ENCODE measurements at regions not wholly inside any gene's neighbourhood (a gene's known extent, or its start where the extent isn't known, plus 50 kb on each side); places are given as distances from the start of the nearest gene placed in this dataset.

DNA sequence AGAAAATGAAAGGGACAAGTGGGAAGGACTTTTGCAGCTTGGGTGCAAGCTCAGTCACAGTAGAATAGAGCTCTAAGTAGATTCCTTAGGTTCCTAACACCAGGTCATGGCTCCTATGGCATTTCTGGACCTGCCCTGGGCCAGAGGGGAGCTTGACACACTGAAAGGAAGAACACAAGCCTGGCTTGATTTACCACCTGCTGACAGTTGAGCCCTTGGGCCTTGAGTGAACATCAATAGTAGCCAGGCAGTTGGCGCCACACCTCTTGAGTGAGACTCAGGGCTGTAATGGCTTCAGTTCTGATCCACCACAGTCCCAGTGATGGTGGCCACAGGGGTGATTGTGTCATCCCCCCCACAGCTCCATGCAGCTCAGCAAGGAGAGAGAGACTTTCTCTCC, 221.9 kb upstream of the PCDH17 start:
- no peak for DNase-seq (ENCODE audit: extremely low spot score)
- ChIA-PET POLR2A (no interaction called here), CTCF (no interaction called here)
- no peak for TF ChIP-seq SP1 (IDR thresholded peaks at IDR 0.05)

GRCh38 chr13:57418067-57418677, 213.4 kb upstream of the PCDH17 start:
- no peak for DNase-seq (ENCODE audit: extremely low spot score)
- TF ChIP-seq ZNF384 (IDR thresholded peaks at IDR 0.05) (no peak), L3MBTL2 (conservative IDR thresholded peaks at IDR 0.05) (no peak)
- POLR2A ChIA-PET: no interaction called here
- CTCF ChIA-PET: no interaction called here

GRCh38 chr13:57424379-57424778, 207.2 kb upstream of the PCDH17 start:
- DNase-seq (ENCODE audit: extremely low spot score): no peak
- TF ChIP-seq TARDBP (IDR thresholded peaks at IDR 0.05): no peak
- TF ChIP-seq FOXK2 (IDR thresholded peaks at IDR 0.05): no peak
- TF ChIP-seq, protein P1, sequence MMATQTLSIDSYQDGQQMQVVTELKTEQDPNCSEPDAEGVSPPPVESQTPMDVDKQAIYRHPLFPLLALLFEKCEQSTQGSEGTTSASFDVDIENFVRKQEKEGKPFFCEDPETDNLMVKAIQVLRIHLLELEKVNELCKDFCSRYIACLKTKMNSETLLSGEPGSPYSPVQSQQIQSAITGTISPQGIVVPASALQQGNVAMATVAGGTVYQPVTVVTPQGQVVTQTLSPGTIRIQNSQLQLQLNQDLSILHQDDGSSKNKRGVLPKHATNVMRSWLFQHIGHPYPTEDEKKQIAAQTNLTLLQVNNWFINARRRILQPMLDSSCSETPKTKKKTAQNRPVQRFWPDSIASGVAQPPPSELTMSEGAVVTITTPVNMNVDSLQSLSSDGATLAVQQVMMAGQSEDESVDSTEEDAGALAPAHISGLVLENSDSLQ (IDR thresholded peaks at IDR 0.05): no peak
- TF ChIP-seq HDGF (IDR thresholded peaks at IDR 0.05; ENCODE audit: borderline replicate concordance): no peak
- CTCF ChIA-PET: no interaction called here
- POLR2A ChIA-PET: no interaction called here

DNA sequence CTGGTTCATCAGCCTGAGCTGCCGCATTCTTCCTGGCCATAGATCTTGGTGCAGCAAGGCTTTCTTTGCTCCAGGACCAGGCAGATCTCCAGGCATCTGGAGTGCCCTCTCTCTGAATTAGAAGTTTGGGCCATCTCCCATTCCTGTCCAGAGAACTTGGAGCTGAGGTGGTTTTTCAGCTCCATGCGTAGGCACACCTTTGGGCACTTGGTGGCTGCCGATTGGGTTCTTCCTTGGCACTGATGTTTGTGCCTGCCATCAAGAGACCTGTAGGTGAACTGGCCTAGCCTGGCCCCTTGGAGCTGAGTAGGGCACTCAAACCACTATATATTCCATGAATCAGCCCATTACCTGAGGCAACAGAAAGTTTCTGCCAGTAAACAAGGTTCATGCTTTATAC, 206.0 kb upstream of the PCDH17 start:
- TF ChIP-seq CTBP1 (IDR thresholded peaks at IDR 0.05; ENCODE audit: borderline replicate concordance) (no peak), LEF1 (IDR thresholded peaks at IDR 0.05; ENCODE audit: borderline replicate concordance) (no peak), FOXK2 (IDR thresholded peaks at IDR 0.05) (no peak), BHLHE40 (IDR thresholded peaks at IDR 0.05; ENCODE audit: borderline replicate concordance) (no peak), TARDBP (IDR thresholded peaks at IDR 0.05) (no peak), L3MBTL2 (conservative IDR thresholded peaks at IDR 0.05) (no peak), ZNF384 (IDR thresholded peaks at IDR 0.05) (no peak), HDGF (IDR thresholded peaks at IDR 0.05; ENCODE audit: borderline replicate concordance) (no peak)
- ChIA-PET CTCF (no interaction called here), POLR2A (no interaction called here)
- no peak for DNase-seq (ENCODE audit: extremely low spot score)

DNA sequence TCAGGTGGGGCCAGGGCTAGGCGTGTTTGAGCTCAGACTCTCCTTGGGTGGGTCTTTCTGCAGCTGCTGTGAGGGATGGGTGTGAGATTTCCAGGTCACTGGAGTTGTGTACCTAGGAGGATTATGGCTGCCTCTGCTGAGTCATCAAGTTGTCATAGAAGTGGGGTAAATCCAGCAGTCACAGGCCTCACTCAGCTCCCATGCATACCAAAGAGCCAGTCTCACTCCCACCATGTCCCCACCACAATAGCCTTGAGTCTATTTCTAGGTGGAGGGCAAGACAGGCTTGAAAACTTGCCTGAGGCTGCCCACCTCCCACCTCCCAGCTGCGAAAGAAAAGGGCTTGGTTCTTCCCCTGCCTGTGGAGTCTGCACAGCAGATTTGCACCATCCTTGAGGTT, 194.0 kb upstream of the PCDH17 start:
- TF ChIP-seq FOXA1 (IDR thresholded peaks at IDR 0.05) (no peak), ZNF384 (IDR thresholded peaks at IDR 0.05) (no peak), ELF4 (IDR thresholded peaks at IDR 0.05) (no peak), ARNT (IDR thresholded peaks at IDR 0.05) (no peak), BHLHE40 (IDR thresholded peaks at IDR 0.05; ENCODE audit: borderline replicate concordance) (no peak), HDGF (IDR thresholded peaks at IDR 0.05; ENCODE audit: borderline replicate concordance) (no peak), FOXK2 (IDR thresholded peaks at IDR 0.05) (no peak), NFRKB (IDR thresholded peaks at IDR 0.05) (no peak), FOXM1 (IDR thresholded peaks at IDR 0.05; ENCODE audit: borderline replicate concordance) (no peak), SP1 (IDR thresholded peaks at IDR 0.05) (no peak), TARDBP (IDR thresholded peaks at IDR 0.05) (no peak)
- POLR2A ChIA-PET: no interaction called here
- no peak for DNase-seq (ENCODE audit: extremely low spot score)

DNA sequence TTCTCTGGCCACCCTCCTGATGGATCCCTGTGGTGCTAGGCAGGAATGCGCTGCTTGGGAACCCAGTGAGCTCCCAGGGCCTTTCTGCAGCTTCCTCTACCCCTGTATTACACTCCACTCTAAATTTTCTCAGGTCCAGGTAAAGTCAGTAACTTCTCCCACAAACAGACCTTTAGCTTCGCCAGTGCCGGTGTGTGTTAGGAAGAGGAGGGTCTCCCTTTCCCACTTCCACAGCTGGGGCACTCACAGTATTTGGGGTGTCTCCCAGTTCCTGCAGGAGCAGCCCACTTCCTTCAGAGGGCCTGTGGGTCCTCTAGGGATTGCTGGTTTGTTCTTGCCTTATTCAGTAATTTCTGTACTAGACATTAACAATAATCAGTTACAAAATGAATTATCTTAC, 193.5 kb upstream of the PCDH17 start:
- CTCF ChIA-PET: no interaction called here
- no peak for DNase-seq (ENCODE audit: extremely low spot score)
- POLR2A ChIA-PET: no interaction called here
- TF ChIP-seq FOXA1 (IDR thresholded peaks at IDR 0.05) (no peak), SP1 (IDR thresholded peaks at IDR 0.05) (no peak), ARNT (IDR thresholded peaks at IDR 0.05) (no peak), TARDBP (IDR thresholded peaks at IDR 0.05) (no peak), NFRKB (IDR thresholded peaks at IDR 0.05) (no peak), CTBP1 (IDR thresholded peaks at IDR 0.05; ENCODE audit: borderline replicate concordance) (no peak), ELF4 (IDR thresholded peaks at IDR 0.05) (no peak), FOXK2 (IDR thresholded peaks at IDR 0.05) (no peak), HDGF (IDR thresholded peaks at IDR 0.05; ENCODE audit: borderline replicate concordance) (no peak), L3MBTL2 (conservative IDR thresholded peaks at IDR 0.05) (no peak), FOXM1 (IDR thresholded peaks at IDR 0.05; ENCODE audit: borderline replicate concordance) (no peak), SUZ12 (IDR thresholded peaks at IDR 0.05) (no peak), BHLHE40 (IDR thresholded peaks at IDR 0.05; ENCODE audit: borderline replicate concordance) (no peak), LEF1 (IDR thresholded peaks at IDR 0.05; ENCODE audit: borderline replicate concordance) (no peak), ZNF384 (IDR thresholded peaks at IDR 0.05) (no peak)
- TF ChIP-seq, protein P1 (IDR thresholded peaks at IDR 0.05): no peak

More for the DNA sequence above, 194.0 kb upstream of the PCDH17 start:
- CTCF ChIA-PET: no interaction called here

DNA sequence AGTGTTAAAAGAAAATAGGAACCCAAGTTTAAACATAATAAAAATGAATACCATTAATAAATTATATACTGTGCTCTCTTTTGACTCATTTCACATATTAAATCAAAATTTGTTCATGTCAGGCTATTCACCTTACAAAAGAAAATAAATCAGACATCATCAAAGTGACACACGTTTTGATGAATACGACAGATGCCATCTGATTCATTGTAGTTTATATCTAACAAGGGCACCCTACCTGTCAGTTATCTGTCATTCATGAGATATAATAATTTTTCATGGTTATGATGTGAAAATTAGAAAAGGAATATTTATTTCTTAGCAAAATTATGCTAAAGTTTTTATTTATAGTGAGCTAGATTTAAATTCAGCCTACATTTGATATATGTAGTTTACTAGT, 188.1 kb upstream of the PCDH17 start:
- ChIA-PET POLR2A (no interaction called here), CTCF (no interaction called here)
- DNase-seq (ENCODE audit: extremely low spot score): no peak
- no peak for TF ChIP-seq SUZ12 (IDR thresholded peaks at IDR 0.05)
- TF ChIP-seq L3MBTL2 (conservative IDR thresholded peaks at IDR 0.05): no peak
- TF ChIP-seq FOXA1 (IDR thresholded peaks at IDR 0.05): no peak
- TF ChIP-seq HDGF (IDR thresholded peaks at IDR 0.05; ENCODE audit: borderline replicate concordance): no peak
- no peak for TF ChIP-seq LEF1 (IDR thresholded peaks at IDR 0.05; ENCODE audit: borderline replicate concordance)
- TF ChIP-seq, protein P1 (IDR thresholded peaks at IDR 0.05): peak; percentile 23; the same call in 1 of the 2 replicates
- no peak for TF ChIP-seq CTBP1 (IDR thresholded peaks at IDR 0.05; ENCODE audit: borderline replicate concordance)
- TF ChIP-seq BHLHE40 (IDR thresholded peaks at IDR 0.05; ENCODE audit: borderline replicate concordance): no peak
- TF ChIP-seq SP1 (IDR thresholded peaks at IDR 0.05): no peak

Data from HEK293T (cell line).